ENCODE measurements at regions not wholly inside any gene's neighbourhood (a gene's known extent, or its start where the extent isn't known, plus 50 kb on each side); places are given as distances from the start of the nearest gene placed in this dataset.

DNA sequence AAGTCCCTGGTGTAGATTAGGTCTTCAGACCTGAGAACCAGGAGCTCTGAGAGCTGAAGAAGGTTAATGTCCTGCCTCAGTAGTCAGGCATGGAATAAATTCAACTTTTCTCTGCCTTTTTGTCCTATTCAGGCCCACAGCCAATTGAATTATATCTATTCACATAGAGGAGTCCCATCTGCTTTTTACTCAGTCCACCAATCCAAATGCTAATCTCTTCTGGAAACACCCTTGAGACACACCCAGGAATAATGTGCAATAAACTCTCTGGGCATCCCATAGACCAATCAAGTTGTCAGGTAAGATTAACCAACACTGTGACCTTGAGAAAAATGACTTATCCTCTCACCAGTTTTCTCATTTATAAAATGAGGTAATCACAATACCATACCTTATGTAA is 129.4 kb downstream of the MEX3B start:
- Histone ChIP-seq H3K36me3 (no peaks in the 10 kb centered on the region), H3K4me3 (no peak overlapping the region), H3K27ac (no peak overlapping the region), H3K9me3 (peaks cover 3% of the 10 kb centered on the region in 2 donors), H3K27me3 (no peaks in the 10 kb centered on the region), H3K4me1 (ENCODE audit: insufficient read depth) (peaks cover 1% of the 10 kb centered on the region)
- no peak for DNase-seq
- TF ChIP-seq, protein P1, sequence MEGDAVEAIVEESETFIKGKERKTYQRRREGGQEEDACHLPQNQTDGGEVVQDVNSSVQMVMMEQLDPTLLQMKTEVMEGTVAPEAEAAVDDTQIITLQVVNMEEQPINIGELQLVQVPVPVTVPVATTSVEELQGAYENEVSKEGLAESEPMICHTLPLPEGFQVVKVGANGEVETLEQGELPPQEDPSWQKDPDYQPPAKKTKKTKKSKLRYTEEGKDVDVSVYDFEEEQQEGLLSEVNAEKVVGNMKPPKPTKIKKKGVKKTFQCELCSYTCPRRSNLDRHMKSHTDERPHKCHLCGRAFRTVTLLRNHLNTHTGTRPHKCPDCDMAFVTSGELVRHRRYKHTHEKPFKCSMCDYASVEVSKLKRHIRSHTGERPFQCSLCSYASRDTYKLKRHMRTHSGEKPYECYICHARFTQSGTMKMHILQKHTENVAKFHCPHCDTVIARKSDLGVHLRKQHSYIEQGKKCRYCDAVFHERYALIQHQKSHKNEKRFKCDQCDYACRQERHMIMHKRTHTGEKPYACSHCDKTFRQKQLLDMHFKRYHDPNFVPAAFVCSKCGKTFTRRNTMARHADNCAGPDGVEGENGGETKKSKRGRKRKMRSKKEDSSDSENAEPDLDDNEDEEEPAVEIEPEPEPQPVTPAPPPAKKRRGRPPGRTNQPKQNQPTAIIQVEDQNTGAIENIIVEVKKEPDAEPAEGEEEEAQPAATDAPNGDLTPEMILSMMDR (IDR thresholded peaks at IDR 0.05) = no peak
- TF ChIP-seq EP300 (IDR thresholded peaks at IDR 0.05) = no peak
- TF ChIP-seq POLR2A (IDR thresholded peaks at IDR 0.05) = no peak
- intact Hi-C loops (cut with DNase I) = no loop called here

DNA sequence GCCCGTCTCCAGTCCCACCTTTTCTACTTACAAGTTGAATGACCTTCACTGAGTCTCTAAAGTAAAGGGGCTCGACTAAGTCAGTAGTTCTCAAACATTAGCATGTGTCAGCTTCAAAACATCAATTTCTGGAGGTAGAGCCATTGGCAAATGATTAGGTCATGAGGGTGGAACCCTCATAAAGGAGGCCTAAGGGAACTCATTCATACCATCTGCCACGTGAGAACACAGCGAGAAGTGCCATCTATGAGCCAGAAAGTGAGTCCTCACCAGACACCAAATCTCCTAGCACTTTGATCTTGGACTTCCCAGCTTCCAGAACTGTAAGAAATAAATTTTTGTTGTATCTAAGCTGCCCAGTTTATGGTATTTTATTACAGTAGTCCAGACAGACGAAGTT is 129.8 kb downstream of the MEX3B start:
- intact Hi-C loops (cut with DNase I) = no loop called here
- no peak overlapping the region for H3K27ac ChIP-seq
- no peaks in the 10 kb centered on the region for H3K36me3 ChIP-seq
- H3K9me3 ChIP-seq = peaks cover under 1 to 3% of the 10 kb centered on the region in 2 donors
- no peaks in the 10 kb centered on the region for H3K27me3 ChIP-seq
- TF ChIP-seq EP300 (IDR thresholded peaks at IDR 0.05) (no peak), POLR2A (IDR thresholded peaks at IDR 0.05) (no peak)
- TF ChIP-seq, protein P1 (IDR thresholded peaks at IDR 0.05) = no peak
- H3K4me1 ChIP-seq (ENCODE audit: insufficient read depth) = peaks cover 6% of the 10 kb centered on the region
- 76 to 87% (median 83%) methylated on average over 5 of the region's 5 CpGs for WGBS, 3 donors
- no peak overlapping the region for H3K4me3 ChIP-seq
- DNase-seq = no peak

DNA sequence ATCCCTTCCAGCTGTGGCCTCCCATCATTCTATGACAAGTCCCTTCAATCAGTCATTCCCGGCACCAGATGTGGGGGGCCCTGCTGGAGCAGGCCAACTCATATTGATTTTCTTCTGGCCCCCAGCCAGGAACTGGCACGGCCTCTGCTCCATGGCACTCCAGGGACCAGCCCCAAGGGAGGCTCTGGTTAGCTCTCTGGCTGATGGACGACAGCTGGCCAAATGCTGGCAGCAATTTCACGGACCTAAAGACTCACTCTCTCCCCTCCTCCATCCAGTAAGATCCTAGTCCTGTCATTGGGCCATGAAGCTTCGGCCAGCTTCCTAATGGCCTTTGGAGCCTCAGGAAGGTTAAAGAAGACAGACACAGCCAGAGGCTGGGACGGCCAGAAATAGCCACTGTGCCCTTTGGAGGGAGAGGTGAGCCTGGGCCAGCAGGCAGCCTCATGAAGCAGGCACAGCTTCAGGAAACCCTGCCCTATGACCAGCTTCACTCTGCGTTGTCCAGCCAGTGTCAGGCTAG is 131.0 kb downstream of the MEX3B start:
- TF ChIP-seq, protein P1 (IDR thresholded peaks at IDR 0.05) = no peak
- no peak for TF ChIP-seq EP300 (IDR thresholded peaks at IDR 0.05)
- TF ChIP-seq POLR2A (IDR thresholded peaks at IDR 0.05) = no peak
- DNase-seq = no peak
- Histone ChIP-seq H3K4me1 (ENCODE audit: insufficient read depth) (peaks cover 14% of the 10 kb centered on the region), H3K36me3 (no peaks in the 10 kb centered on the region), H3K9me3 (no peaks in the 10 kb centered on the region), H3K27ac (no peak overlapping the region), H3K4me3 (no peak overlapping the region), H3K27me3 (no peaks in the 10 kb centered on the region)
- WGBS, 3 donors = 59 to 69% (median 65%) methylated on average over 7 of the region's 7 CpGs
- intact Hi-C loops (cut with DNase I) = no loop called here

DNA sequence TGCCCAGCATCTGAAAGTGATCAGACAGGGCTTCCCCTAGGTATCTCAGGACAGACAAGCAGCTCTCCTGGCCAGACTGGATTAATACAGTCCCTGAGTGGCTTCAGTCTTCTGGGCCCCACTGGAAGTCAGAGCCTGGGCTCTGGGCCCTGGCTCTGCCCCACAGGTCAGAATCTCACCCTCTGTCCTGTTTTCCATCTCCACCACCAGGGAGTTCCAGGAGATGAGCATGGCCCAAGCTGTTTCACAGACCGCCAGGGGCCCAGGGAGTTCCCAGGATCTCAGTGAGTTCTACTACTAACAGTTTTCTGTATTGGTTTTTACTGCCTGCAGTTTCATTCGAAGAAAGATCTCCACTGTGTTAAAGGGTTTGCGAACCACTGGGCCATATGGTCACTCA is 131.5 kb downstream of the MEX3B start:
- TF ChIP-seq, protein P1 (IDR thresholded peaks at IDR 0.05) = no peak
- TF ChIP-seq EP300 (IDR thresholded peaks at IDR 0.05) (no peak), POLR2A (IDR thresholded peaks at IDR 0.05) (no peak)
- intact Hi-C loops (cut with DNase I) = no loop called here

More for the DNA sequence above, 131.5 kb downstream of the MEX3B start:
- no peaks in the 10 kb centered on the region for H3K9me3 ChIP-seq
- no peaks in the 10 kb centered on the region for H3K27me3 ChIP-seq
- no peak overlapping the region for H3K4me3 ChIP-seq
- H3K4me1 ChIP-seq (ENCODE audit: insufficient read depth) = peaks cover 16% of the 10 kb centered on the region
- H3K36me3 ChIP-seq = no peaks in the 10 kb centered on the region
- no peak for DNase-seq
- no peak overlapping the region for H3K27ac ChIP-seq
- WGBS, 3 donors = 86 to 89% (median 89%) methylated on average over 3 of the region's 3 CpGs
